GM13977 (cell line): ENCODE measurements at regions not wholly inside any gene's neighbourhood (a gene's known extent, or its start where the extent isn't known, plus 50 kb on each side); places are given as distances from the start of the nearest gene placed in this dataset.
A peak's percentile ranks its signal among the peaks of the same experiment; 100 is the strongest.

Source experiments
- DNase-seq: peaks from one replicate; pipeline ENCODE4 v3.0.0; 2012; ENCODE audit warnings: low spot score
- in situ Hi-C: fragments of 300-500 bp; cut with MboI; formaldehyde crosslinking; loops from one replicate; pipeline ENCODE4 v1.12.0; 2022; ENCODE audit warnings: low sequenced_read_pairs, low pct_unique_long_range_greater_than_20kb, mixed read lengths, inconsistent platforms; ENCODE audit not compliant: unreplicated experiment
- TF ChIP-seq, protein P1 (sequence below): IDR thresholded peaks from 2 replicates; pipeline ENCODE4 v1.5.1; 2012; ENCODE audit warnings: mild to moderate bottlenecking, control low read depth; ENCODE audit not compliant: insufficient read depth; ENCODE audit errors: extremely low read depth, missing control alignments

DNA sequence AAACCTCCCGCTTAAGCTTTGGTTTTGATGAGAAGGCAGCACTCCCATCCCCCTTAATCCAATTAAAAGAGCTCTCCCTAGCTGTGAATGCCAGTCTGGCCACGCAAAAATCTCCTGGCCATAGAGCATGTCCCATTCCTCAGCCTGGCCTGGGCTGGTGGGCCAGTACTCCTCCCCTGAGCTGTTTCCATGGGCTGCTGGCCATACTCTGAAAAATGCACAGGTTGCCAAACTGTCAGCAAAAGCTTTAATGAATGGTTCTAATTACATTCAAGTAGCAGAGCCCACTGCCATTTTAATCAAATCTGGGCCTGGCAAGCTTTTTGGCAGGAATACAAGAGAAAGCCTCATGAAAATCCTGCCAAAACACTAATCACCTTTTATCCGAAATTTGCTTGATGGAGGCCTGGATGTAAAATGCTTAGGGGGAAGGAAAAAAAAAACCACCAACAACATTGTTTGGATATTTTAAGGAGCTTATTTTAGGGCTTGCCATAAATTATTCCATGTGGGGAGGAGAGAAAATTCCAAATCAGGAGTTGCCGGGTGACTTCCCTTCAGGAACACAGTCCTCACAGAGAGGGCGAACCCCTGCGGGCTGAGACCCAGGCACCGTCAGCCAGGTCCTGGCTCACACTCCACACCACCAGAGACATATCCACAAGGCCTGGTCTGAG, 243.3 kb downstream of the SEC61B start:
- in situ Hi-C loops, result no loop called here
- DNase-seq, result no peak

DNA sequence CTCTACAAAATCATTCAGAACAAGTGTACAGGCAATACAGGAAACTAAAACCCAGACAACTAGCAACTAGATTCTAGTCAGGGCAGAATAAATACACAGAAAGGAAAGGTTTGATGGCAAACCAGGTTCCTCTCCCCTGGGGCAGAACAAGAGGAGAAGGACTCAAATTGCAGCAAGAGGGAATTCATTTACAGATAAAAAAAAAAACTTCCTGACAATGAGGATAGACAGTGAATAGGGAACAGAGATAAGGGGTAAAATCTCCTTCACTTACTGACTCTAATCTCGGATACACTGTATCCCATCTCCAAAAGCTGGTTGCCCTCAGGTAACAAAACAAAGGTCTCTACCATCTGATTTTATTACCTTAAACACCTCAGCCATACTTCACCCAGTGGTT, 244.0 kb downstream of the SEC61B start:
- DNase-seq, result no peak
- in situ Hi-C loops, result no loop called here
- TF ChIP-seq, protein P1, sequence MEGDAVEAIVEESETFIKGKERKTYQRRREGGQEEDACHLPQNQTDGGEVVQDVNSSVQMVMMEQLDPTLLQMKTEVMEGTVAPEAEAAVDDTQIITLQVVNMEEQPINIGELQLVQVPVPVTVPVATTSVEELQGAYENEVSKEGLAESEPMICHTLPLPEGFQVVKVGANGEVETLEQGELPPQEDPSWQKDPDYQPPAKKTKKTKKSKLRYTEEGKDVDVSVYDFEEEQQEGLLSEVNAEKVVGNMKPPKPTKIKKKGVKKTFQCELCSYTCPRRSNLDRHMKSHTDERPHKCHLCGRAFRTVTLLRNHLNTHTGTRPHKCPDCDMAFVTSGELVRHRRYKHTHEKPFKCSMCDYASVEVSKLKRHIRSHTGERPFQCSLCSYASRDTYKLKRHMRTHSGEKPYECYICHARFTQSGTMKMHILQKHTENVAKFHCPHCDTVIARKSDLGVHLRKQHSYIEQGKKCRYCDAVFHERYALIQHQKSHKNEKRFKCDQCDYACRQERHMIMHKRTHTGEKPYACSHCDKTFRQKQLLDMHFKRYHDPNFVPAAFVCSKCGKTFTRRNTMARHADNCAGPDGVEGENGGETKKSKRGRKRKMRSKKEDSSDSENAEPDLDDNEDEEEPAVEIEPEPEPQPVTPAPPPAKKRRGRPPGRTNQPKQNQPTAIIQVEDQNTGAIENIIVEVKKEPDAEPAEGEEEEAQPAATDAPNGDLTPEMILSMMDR, result no peak

More for the DNA sequence above, 243.3 kb downstream of the SEC61B start:
- TF ChIP-seq, protein P1, result no peak

DNA sequence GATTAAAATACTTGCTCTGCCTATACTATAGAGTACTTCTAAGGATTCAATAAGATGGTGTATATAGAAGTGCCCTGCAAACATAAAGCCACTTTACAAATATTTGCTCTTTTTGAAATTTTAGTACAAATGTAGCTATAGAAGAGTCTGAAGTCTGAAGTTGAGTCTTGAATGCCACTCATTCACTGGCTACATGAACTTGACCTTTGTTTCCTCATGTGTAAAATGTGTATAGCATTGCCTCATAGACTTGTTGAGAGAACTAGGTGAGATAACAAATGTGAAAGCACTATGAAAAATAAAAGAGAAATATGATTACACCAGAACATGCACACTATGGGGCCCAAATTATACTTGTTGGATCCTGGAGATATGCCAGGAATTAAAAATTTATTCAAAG, 244.7 kb downstream of the SEC61B start:
- TF ChIP-seq, protein P1, result no peak
- in situ Hi-C loops, result no loop called here
- no peak for DNase-seq

DNA sequence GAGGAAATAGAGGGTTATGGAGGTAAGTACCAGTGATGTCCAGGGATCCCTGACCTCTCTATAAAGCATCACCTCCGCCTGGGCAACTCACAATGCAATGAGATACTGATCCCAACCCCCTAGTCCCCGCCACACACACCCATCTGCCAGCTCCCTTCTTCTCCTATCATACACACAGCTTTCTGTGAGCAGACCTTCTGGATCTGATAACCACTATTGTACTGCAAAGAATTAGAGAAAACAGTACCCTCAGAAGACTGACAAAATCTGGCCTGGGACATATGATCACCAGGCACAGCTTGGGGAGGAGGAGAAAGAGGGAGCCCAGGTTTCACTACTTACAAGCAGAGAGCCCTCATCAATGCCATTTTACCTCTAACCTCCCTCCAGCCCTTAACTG, 249.0 kb downstream of the SEC61B start:
- in situ Hi-C loops, result no loop called here
- no peak for DNase-seq

DNA sequence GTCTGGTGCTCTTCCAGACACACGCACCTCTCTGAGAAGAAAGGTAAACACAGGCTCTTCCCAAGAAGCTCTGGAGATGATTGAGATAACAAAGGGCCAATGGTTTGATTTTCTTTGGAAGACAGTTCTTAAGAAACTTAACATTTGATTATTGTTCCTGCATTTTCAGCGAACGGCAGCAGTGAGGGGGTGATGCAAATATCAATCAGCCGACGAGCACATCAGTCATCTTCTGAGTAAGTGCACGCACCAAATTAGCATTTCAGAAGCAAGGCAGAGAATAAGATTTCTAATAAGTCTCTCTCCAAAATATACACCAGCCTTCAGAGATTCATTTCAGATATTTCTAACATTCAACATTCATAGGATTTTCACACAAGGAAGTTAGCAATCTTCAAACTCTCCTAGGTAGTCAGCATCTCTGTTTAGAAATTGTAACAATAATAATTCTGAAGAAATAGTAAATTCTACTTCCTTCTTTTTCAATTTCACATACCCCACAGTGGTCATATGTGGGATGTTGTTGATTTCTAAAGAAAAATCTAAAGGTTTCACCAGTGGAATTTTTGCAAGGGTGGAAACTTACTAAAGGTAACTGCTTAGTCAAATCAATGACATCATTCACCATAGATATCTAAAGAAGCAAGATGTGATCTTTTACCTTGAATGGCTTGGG, 250.3 kb downstream of the SEC61B start:
- peak; percentile 27 for DNase-seq
- in situ Hi-C loops, result no loop called here
- TF ChIP-seq, protein P1, result no peak

More for the DNA sequence above, 249.0 kb downstream of the SEC61B start:
- TF ChIP-seq, protein P1, result no peak

DNA sequence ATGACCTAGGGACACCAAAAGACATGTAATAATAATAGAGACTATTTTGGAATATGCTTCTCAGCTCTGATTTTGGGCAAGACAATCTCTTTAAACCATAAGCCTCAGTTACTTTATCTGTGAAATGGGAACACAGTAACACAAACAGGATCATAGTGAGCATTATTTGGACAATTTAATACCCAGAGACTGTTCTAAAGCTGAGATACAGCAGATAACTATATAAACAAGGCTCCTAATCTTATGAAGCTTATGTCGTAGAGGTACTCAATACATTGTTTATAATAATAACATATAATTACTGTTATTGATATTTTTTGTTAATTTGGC, 250.8 kb downstream of the SEC61B start:
- in situ Hi-C loops, result no loop called here
- TF ChIP-seq, protein P1, result no peak
- DNase-seq, result no peak
